ENCODE measurements at regions not wholly inside any gene's neighbourhood (a gene's known extent, or its start where the extent isn't known, plus 50 kb on each side); places are given as distances from the start of the nearest gene placed in this dataset.
"Not testable (repeated sequence)": the region's sequence is repeated elsewhere in the genome, so short reads cannot be mapped to it uniquely, and the experiment has no call there.

GRCh38 chr18:8913606-8914403, 188.7 kb upstream of the NDUFV2 start (continued):
- TF ChIP-seq ZNF592 (IDR thresholded peaks at IDR 0.05): peak; percentile 94
- peak; percentile 45; the same call in 1 of the 2 replicates for TF ChIP-seq SP1 (CRISPR knock-in tag; IDR thresholded peaks at IDR 0.05)
- TF ChIP-seq SMAD4 (CRISPR knock-in tag; conservative IDR thresholded peaks at IDR 0.05): peak; percentile 62
- peak; percentile 27; the same call in 1 of the 2 replicates for TF ChIP-seq ATF6 (CRISPR knock-in tag; IDR thresholded peaks at IDR 0.05)
- TF ChIP-seq KDM1A (IDR thresholded peaks at IDR 0.05): peak in 1 of 2 experiments; percentile 50; a peak in 2 of 4 replicates
- TF ChIP-seq CC2D1A (IDR thresholded peaks at IDR 0.05): peak; percentile 87
- TF ChIP-seq PHB2 (IDR thresholded peaks at IDR 0.05; ENCODE audit: low read depth): peak; percentile 73; the same call in 1 of the 2 replicates
- TF ChIP-seq ZBTB33 (CRISPR knock-in tag; IDR thresholded peaks at IDR 0.05): 0 out of 2 replicates have a peak, but pooled peaks have one; percentile 10
- TF ChIP-seq ZNF398 (CRISPR knock-in tag; IDR thresholded peaks at IDR 0.05): peak; percentile 52; the same call in 1 of the 2 replicates
- 0 out of 2 replicates have a peak, but pooled peaks have one; percentile 9 for TF ChIP-seq ZNF232 (CRISPR knock-in tag; IDR thresholded peaks at IDR 0.05)
- TF ChIP-seq MAX (CRISPR knock-in tag; IDR thresholded peaks at IDR 0.05): peak; percentile 89
- TF ChIP-seq POLR2G (IDR thresholded peaks at IDR 0.05; ENCODE audit: low read depth, low read length): 0 out of 2 replicates have a peak, but pooled peaks have one; percentile 32
- peak; percentile 97 for TF ChIP-seq LEF1 (IDR thresholded peaks at IDR 0.05)
- TF ChIP-seq JUN (IDR thresholded peaks at IDR 0.05; ENCODE audit: borderline replicate concordance, low read depth, low read length): 0 out of 2 replicates have a peak, but pooled peaks have one; percentile 35
- TF ChIP-seq JUN (CRISPR knock-in tag; IDR thresholded peaks at IDR 0.05; ENCODE audit: borderline replicate concordance): not testable (repeated sequence)
- peak; percentile 86 for TF ChIP-seq DMBX1 (CRISPR knock-in tag; IDR thresholded peaks at IDR 0.05; ENCODE audit: borderline replicate concordance)

Measured in K562 (cell line).